SIG-M5 treated with dmso at 0.1 percent for 504 hours (cell line): ENCODE measurements at regions not wholly inside any gene's neighbourhood (a gene's known extent, or its start where the extent isn't known, plus 50 kb on each side); places are given as distances from the start of the nearest gene placed in this dataset.
"Not testable (repeated sequence)": the region's sequence is repeated elsewhere in the genome, so short reads cannot be mapped to it uniquely, and the experiment has no call there.

Experiments used
- DNase-seq: peaks from one replicate; lab custom pipeline; 2025; ENCODE audit not compliant: unreplicated experiment; lab: John Stamatoyannopoulos, UW

- no peak for DNase-seq
Observed at GRCh38 chr13:78876915-78877549, 218.1 kb upstream of the OBI1 start.

GRCh38 chr13:78875792-78876580, 217.0 kb upstream of the OBI1 start:
- no peak for DNase-seq

- no peak for DNase-seq
Observed at GRCh38 chr13:78868991-78869390, 210.0 kb upstream of the OBI1 start.

GRCh38 chr13:78867655-78868054, 208.7 kb upstream of the OBI1 start:
- no peak for DNase-seq

GRCh38 chr13:78866076-78866475, 207.1 kb upstream of the OBI1 start:
- DNase-seq, result not testable (repeated sequence)

- DNase-seq, result no peak
Observed at GRCh38 chr13:78862446-78862845, 203.5 kb upstream of the OBI1 start.

- DNase-seq, result no peak
Observed at GRCh38 chr13:78852709-78853108, 193.8 kb upstream of the OBI1 start.

GRCh38 chr13:78845656-78846365, 186.9 kb upstream of the OBI1 start:
- peak; percentile 40 for DNase-seq

GRCh38 chr13:78844106-78844505, 185.2 kb upstream of the OBI1 start:
- DNase-seq, result no peak

GRCh38 chr13:78841358-78841963, 182.5 kb upstream of the OBI1 start:
- no peak for DNase-seq

- no peak for DNase-seq
Observed at GRCh38 chr13:78836238-78836784, 177.4 kb upstream of the OBI1 start.

- no peak for DNase-seq
Observed at GRCh38 chr13:78832461-78832860, 173.5 kb upstream of the OBI1 start.

- DNase-seq, result no peak
Observed at GRCh38 chr13:78830508-78830907, 171.6 kb upstream of the OBI1 start.

- no peak for DNase-seq
Observed at GRCh38 chr13:78829821-78830220, 170.9 kb upstream of the OBI1 start.

GRCh38 chr13:78827471-78827870, 168.5 kb upstream of the OBI1 start:
- no peak for DNase-seq

GRCh38 chr13:78826936-78827335, 168.0 kb upstream of the OBI1 start:
- no peak for DNase-seq

GRCh38 chr13:78826312-78826711, 167.4 kb upstream of the OBI1 start:
- no peak for DNase-seq

- no peak for DNase-seq
Observed at GRCh38 chr13:78820541-78820940, 161.6 kb upstream of the OBI1 start.

GRCh38 chr13:78816592-78816991, 157.6 kb upstream of the OBI1 start:
- no peak for DNase-seq

GRCh38 chr13:78816154-78816553, 157.2 kb upstream of the OBI1 start:
- no peak for DNase-seq

GRCh38 chr13:78806457-78806856, 147.5 kb upstream of the OBI1 start:
- no peak for DNase-seq
